K562 (cell line): ENCODE measurements at regions not wholly inside any gene's neighbourhood (a gene's known extent, or its start where the extent isn't known, plus 50 kb on each side); places are given as distances from the start of the nearest gene placed in this dataset.

Source experiments
- ATAC-seq: fragments of 200-7000 bp; cut with Tn5 transposase; 3 replicates; pipeline ENCODE4 v1.9.1; 2020; ENCODE audit warnings: moderate library complexity
- BruUV-seq: library from RNA; stranded (reverse); fragments of 400-500 nt; replicated peaks from 2 replicates; lab custom pipeline; 2021; lab: Mats Ljungman, UMichigan
- CTCF ChIA-PET: fragments of 300-600 bp; formaldehyde crosslinking; extraction: SDS; loops from one replicate; lab custom pipeline; 2021; ENCODE audit warnings: low intra/inter-chr PET ratio; lab: Yijun Ruan, JAX
- POLR2A ChIA-PET: fragments of 300-600, 350-650 bp; sonication (Branson Sonifier 250); formaldehyde crosslinking; extraction: SDS; loops from one replicate; lab custom pipeline; 2021; ENCODE audit warnings: antibody characterized with exemption, inconsistent platforms; lab: Yijun Ruan, JAX
- DNase-seq, 4 experiments: peaks; one replicate each; pipeline versions ENCODE4 v3.0.0 to v3.0.0-alpha.2; 2011 to 2018; ENCODE audit warnings: low spot score in 3 of 4, mixed read lengths in 3 of 4; ENCODE audit errors: extremely low read depth in 1 of 4
- FAIRE-seq: peaks from 2 replicates; lab custom pipeline; 2011; peaks lifted over from hg19 to GRCh38; lab: Jason Lieb, UNC
- H2AFZ ChIP-seq: 2 replicates; pipeline ENCODE4 v1.6.0; 2011; ENCODE audit warnings: low read depth, low read length, control low read depth, inconsistent platforms
- H3K27ac ChIP-seq: fragments of 200-600 bp; 3 replicates; pipeline ENCODE4 v1.8.0; 2011; ENCODE audit warnings: low read depth, mild to moderate bottlenecking, control low read depth, inconsistent platforms, low read length, moderate library complexity, mixed read lengths; ENCODE audit errors: extremely low read depth
- H3K27me3 ChIP-seq, 2 experiments: fragments of 300-600 bp in 1 of 2; 2 replicates in 1 of 2; 3 replicates in 1 of 2; pipeline versions ENCODE4 v1.6.0 to v1.8.0; 2011; ENCODE audit warnings: inconsistent platforms in 2 of 2, low read length in 2 of 2, mild to moderate bottlenecking in 1 of 2, mixed read lengths in 1 of 2, moderate library complexity in 1 of 2; ENCODE audit not compliant: control insufficient read depth in 2 of 2, insufficient read depth in 2 of 2
- H3K36me3 ChIP-seq: fragments of 300-600 bp; 3 replicates; pipeline ENCODE4 v1.8.0; 2011; ENCODE audit warnings: mild to moderate bottlenecking, low read length, inconsistent platforms; ENCODE audit not compliant: control insufficient read depth, insufficient read depth
- H3K4me1 ChIP-seq, 2 experiments: fragments of 200-600 bp in 1 of 2; replicated peaks in 1 of 2; 2 replicates in 1 of 2; 3 replicates in 1 of 2; pipeline versions ENCODE4 v1.5.1 to v1.8.0; 2011; ENCODE audit warnings: inconsistent platforms in 2 of 2, low read length in 2 of 2, mild to moderate bottlenecking in 1 of 2, mixed read lengths in 1 of 2, moderate library complexity in 1 of 2; ENCODE audit not compliant: control insufficient read depth in 2 of 2, insufficient read depth in 2 of 2
- H3K4me2 ChIP-seq: 2 replicates; pipeline ENCODE4 v1.6.1; 2011; ENCODE audit warnings: low read length, control low read depth, inconsistent platforms, mixed read lengths; ENCODE audit not compliant: insufficient read depth
- H3K4me3 ChIP-seq: fragments of 200-600 bp; sonication (generic), shearing (Covaris generic); 2 replicates; pipeline ENCODE4 v1.5.1; 2016; ENCODE audit warnings: control low read depth, inconsistent platforms
- H3K79me2 ChIP-seq: fragments of 200-600 bp; 3 replicates; pipeline ENCODE4 v1.8.0; 2011; ENCODE audit warnings: low read length, inconsistent platforms; ENCODE audit not compliant: control insufficient read depth, insufficient read depth
- H3K9ac ChIP-seq, 2 experiments: 2 replicates each; pipeline versions ENCODE4 v1.6.0 to v1.6.1; 2011; ENCODE audit warnings: low read depth in 2 of 2, low read length in 2 of 2, control low read depth in 1 of 2, inconsistent platforms in 1 of 2, mild to moderate bottlenecking in 1 of 2, mixed read lengths in 1 of 2; ENCODE audit not compliant: insufficient read depth in 1 of 2
- H3K9me1 ChIP-seq: one replicate; pipeline ENCODE4 v1.6.0; 2011; ENCODE audit warnings: inconsistent platforms, mild to moderate bottlenecking, low read length, moderate library complexity; ENCODE audit not compliant: control insufficient read depth, insufficient read depth
- H3K9me3 ChIP-seq: replicated peaks from 2 replicates; pipeline ENCODE4 v1.5.1; 2011; ENCODE audit warnings: low read depth, low read length, inconsistent platforms; ENCODE audit not compliant: control insufficient read depth, insufficient read depth
- H4K20me1 ChIP-seq: replicated peaks from 2 replicates; pipeline ENCODE4 v1.6.1; 2011; ENCODE audit warnings: low read length, inconsistent platforms, mixed read lengths; ENCODE audit not compliant: control insufficient read depth, insufficient read depth
- BCOR ChIP-seq: fragments of 450-650 bp; IDR thresholded peaks from 2 replicates; pipeline ENCODE4 v1.6.1; 2016
- ERF ChIP-seq: fragments of 450-650 bp; formaldehyde crosslinking; IDR thresholded peaks from 2 replicates; pipeline ENCODE4 v1.4.0; 2020; ENCODE audit warnings: mild to moderate bottlenecking, mixed read lengths
- ETS2 ChIP-seq: IDR thresholded peaks from 2 replicates; pipeline ENCODE4 v1.6.1; 2016; ENCODE audit warnings: borderline replicate concordance, missing genetic modification characterization, mild to moderate bottlenecking, moderate library complexity, missing compliant biosample characterization; ENCODE audit not compliant: poor library complexity, severe bottlenecking
- HSF4 ChIP-seq: fragments of 250-450 bp; sonication (Bioruptor Pico); IDR thresholded peaks from 2 replicates; pipeline ENCODE4 v2.1.2; 2022; ENCODE audit warnings: mild to moderate bottlenecking, moderate library complexity, borderline replicate concordance
- MECOM ChIP-seq: fragments of 250-450 bp; sonication (Bioruptor Pico); IDR thresholded peaks from 2 replicates; pipeline ENCODE4 v1.8.0; 2022; ENCODE audit warnings: inconsistent platforms
- MYC ChIP-seq, 2 experiments: fragments of 250-450 bp in 1 of 2; sonication (Bioruptor Pico) in 1 of 2; IDR thresholded peaks; 2 replicates each; pipeline versions ENCODE4 v1.5.1 to v1.6.1; 2012 to 2021; ENCODE audit warnings: low read depth in 2 of 2, borderline replicate concordance in 1 of 2, improper control_type of control experiment in 1 of 2, low read length in 1 of 2, mild to moderate bottlenecking in 1 of 2, moderate library complexity in 1 of 2
- PTBP1 ChIP-seq: fragments of 200-400 bp; formaldehyde crosslinking; IDR thresholded peaks from 2 replicates; pipeline ENCODE4 v1.6.1; 2017; ENCODE audit warnings: low read depth, low read length
- PTRF ChIP-seq: fragments of 450-650 bp; IDR thresholded peaks from 2 replicates; pipeline ENCODE4 v1.6.1; 2016; ENCODE audit warnings: mild to moderate bottlenecking, missing genetic modification characterization, missing compliant biosample characterization
- PTTG1 ChIP-seq: fragments of 450-650 bp; IDR thresholded peaks from 2 replicates; pipeline ENCODE4 v1.6.1; 2016; ENCODE audit warnings: low read depth, mild to moderate bottlenecking, missing genetic modification characterization, missing compliant biosample characterization
- RBM14 ChIP-seq: fragments of 200-400 bp; formaldehyde crosslinking; IDR thresholded peaks from 2 replicates; pipeline ENCODE4 v1.6.1; 2018; ENCODE audit warnings: low read depth, mild to moderate bottlenecking, low read length, moderate library complexity, borderline replicate concordance; ENCODE audit not compliant: insufficient read depth
- RBM17 ChIP-seq: fragments of 200-400 bp; formaldehyde crosslinking; IDR thresholded peaks from 2 replicates; pipeline ENCODE4 v1.6.1; 2017; ENCODE audit warnings: low read depth, mild to moderate bottlenecking, low read length, borderline replicate concordance
- RFX1 ChIP-seq: fragments of 450-650 bp; IDR thresholded peaks from 2 replicates; pipeline ENCODE4 v1.6.1; 2016; ENCODE audit warnings: mild to moderate bottlenecking, moderate library complexity
- SMARCA5 ChIP-seq: fragments of 450-650 bp; IDR thresholded peaks from 2 replicates; pipeline ENCODE4 v1.6.1; 2016
- ZBTB17 ChIP-seq: fragments of 450-650 bp; formaldehyde crosslinking; IDR thresholded peaks from 2 replicates; pipeline ENCODE4 v1.4.0; 2020; ENCODE audit warnings: mild to moderate bottlenecking
- ZFPM2 ChIP-seq: fragments of 250-450 bp; sonication (Bioruptor Pico); IDR thresholded peaks from 2 replicates; pipeline ENCODE4 v1.5.1; 2022; ENCODE audit warnings: mild to moderate bottlenecking
- ZKSCAN3 ChIP-seq: fragments of 250-450 bp; sonication (Bioruptor Pico); IDR thresholded peaks from 2 replicates; pipeline ENCODE4 v1.4.0; 2020
- ZNF639 ChIP-seq, 2 experiments: fragments of 200-800 bp in 1 of 2; sonication (Bioruptor generic) in 1 of 2; sonication (generic) in 1 of 2; formaldehyde crosslinking in 1 of 2; IDR thresholded peaks in 1 of 2; conservative IDR thresholded peaks in 1 of 2; 2 replicates each; pipeline versions ENCODE4 v1.5.0 to v1.6.1; 2016 to 2020; ENCODE audit warnings: missing compliant biosample characterization in 1 of 2, missing genetic modification characterization in 1 of 2, missing genetic modification reagents in 1 of 2
- in situ Hi-C: fragments of 300-500 bp; cut with MboI; formaldehyde crosslinking; loops from 4 replicates; pipeline ENCODE4 v1.15.0; 2018; ENCODE audit warnings: inconsistent platforms, mixed read lengths
- intact Hi-C: fragments of 100-400 bp; cut with micrococcal nuclease; formaldehyde crosslinking; loops from 2 replicates; pipeline ENCODE4 v1.14.2; 2022
- TF ChIP-seq, protein P1 (sequence below): fragments of 450-650 bp; IDR thresholded peaks from 2 replicates; pipeline ENCODE4 v1.7.1; 2018; ENCODE audit warnings: mild to moderate bottlenecking, low read depth; ENCODE audit not compliant: partially characterized antibody

DNA sequence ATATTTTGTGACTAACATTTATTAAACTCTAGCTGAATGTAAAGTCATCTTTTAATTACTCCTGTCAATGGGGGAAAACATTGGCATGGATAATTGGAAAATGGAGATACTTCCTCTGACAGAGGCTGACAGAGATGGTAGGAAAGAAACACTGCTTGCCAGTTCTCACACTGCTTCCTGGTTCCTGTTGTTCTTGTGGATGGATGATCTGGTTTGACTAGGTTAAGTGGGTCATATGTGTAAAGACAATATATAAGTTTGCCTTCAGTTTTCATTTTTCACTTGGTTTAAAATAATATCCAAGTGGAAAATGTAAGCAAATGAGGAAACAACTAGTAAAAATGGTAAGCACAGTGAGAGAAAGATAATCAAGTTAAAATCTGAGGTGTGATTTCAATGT is 188.8 kb upstream of the CWC22 start:
- FAIRE-seq (no peak), ATAC-seq (no peak), DNase-seq (no peak)
- Histone ChIP-seq H2AFZ (no peak overlapping the region), H4K20me1 (no peaks in the 10 kb centered on the region), H3K27ac (no peak overlapping the region), H3K9ac (no peak overlapping the region), H3K36me3 (no peaks in the 10 kb centered on the region), H3K9me1 (no peaks in the 10 kb centered on the region), H3K79me2 (no peaks in the 10 kb centered on the region), H3K4me3 (no peak overlapping the region), H3K9me3 (no peaks in the 10 kb centered on the region), H3K4me1 (no peaks in the 10 kb centered on the region), H3K27me3 (no peaks in the 10 kb centered on the region), H3K4me2 (no peak overlapping the region)
- ChIA-PET POLR2A (no interaction called here), CTCF (no interaction called here)
- intact Hi-C loops = no loop called here
- TF ChIP-seq PTRF (tag) (no peak), RBM17 (no peak), RFX1 (no peak), MYC (IDR thresholded peaks at IDR 0.05; ENCODE audit: low read depth, low read length) (no peak), MYC (CRISPR knock-in tag; IDR thresholded peaks at IDR 0.05; ENCODE audit: borderline replicate concordance, low read depth) (no peak), RBM14 (no peak), HSF4 (CRISPR knock-in tag) (no peak), BCOR (no peak), ZKSCAN3 (CRISPR knock-in tag) (no peak), ERF (CRISPR knock-in tag) (no peak), PTBP1 (no peak), PTTG1 (no peak), MECOM (CRISPR knock-in tag) (no peak), SMARCA5 (no peak), ZNF639 (CRISPR knock-in tag; conservative IDR thresholded peaks at IDR 0.05 in 1 of 2, IDR thresholded peaks at IDR 0.05 in 1 of 2) (no peak), ETS2 (tag) (no peak), ZFPM2 (CRISPR knock-in tag) (no peak), ZBTB17 (CRISPR knock-in tag) (no peak)
- TF ChIP-seq, protein P1, sequence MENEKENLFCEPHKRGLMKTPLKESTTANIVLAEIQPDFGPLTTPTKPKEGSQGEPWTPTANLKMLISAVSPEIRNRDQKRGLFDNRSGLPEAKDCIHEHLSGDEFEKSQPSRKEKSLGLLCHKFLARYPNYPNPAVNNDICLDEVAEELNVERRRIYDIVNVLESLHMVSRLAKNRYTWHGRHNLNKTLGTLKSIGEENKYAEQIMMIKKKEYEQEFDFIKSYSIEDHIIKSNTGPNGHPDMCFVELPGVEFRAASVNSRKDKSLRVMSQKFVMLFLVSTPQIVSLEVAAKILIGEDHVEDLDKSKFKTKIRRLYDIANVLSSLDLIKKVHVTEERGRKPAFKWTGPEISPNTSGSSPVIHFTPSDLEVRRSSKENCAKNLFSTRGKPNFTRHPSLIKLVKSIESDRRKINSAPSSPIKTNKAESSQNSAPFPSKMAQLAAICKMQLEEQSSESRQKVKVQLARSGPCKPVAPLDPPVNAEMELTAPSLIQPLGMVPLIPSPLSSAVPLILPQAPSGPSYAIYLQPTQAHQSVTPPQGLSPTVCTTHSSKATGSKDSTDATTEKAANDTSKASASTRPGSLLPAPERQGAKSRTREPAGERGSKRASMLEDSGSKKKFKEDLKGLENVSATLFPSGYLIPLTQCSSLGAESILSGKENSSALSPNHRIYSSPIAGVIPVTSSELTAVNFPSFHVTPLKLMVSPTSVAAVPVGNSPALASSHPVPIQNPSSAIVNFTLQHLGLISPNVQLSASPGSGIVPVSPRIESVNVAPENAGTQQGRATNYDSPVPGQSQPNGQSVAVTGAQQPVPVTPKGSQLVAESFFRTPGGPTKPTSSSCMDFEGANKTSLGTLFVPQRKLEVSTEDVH = no peak
- in situ Hi-C loops = no loop called here
- BruUV-seq = no TSS peak
